GM21529 (cell line): ENCODE measurements at regions not wholly inside any gene's neighbourhood (a gene's known extent, or its start where the extent isn't known, plus 50 kb on each side); places are given as distances from the start of the nearest gene placed in this dataset.

Experiments
- ATAC-seq: cut with Tn5 transposase; IDR thresholded peaks from one replicate; pipeline ENCODE4 v1.9.1; 2021; ENCODE audit not compliant: unreplicated experiment

DNA sequence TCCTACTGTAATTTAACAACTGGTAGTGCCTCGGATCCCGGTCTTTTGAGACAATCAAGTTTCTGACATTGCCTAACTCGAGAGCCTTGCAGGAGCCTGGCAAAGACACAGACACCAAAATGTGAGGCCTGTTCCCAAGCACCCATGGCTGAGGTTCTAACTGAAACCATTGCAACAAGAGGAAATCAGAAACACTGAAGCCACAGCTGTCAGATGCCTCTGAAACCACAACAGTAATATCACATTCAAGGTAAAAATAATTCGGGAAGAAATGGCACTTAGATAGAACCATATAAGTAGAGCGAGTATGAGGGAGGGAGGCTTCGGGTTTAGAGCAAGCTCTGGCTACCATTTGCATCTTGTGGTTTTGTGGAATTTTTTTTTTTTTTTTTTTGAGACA, 285.9 kb downstream of the FBXO15 start:
- ATAC-seq: no peak

DNA sequence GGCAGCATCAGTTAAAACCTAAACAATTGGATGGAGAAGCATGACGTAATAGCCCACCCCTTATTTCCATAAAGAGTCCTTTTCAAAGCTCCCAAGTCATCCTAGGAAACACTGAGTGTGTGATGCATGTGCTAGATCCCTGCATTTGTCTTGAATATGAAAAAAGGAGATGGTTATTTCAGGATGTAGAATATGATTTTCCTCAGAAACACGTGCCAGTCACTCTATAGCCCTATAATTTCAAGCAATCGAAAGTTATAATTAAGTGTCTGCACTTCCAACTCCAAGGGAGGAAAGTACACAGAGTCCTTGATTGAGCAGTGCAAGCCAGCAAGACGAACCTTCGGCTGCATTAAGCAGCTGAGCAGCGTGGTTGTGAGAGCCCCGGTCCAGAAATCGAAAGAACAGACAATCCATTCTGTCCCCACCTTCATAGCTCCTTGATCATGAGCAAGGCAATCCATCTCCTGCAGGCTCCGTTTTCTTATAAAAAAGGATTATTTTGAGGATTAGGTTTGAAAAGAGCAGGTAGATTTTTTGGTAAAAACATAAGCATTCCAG, 287.7 kb downstream of the FBXO15 start:
- no peak for ATAC-seq

DNA sequence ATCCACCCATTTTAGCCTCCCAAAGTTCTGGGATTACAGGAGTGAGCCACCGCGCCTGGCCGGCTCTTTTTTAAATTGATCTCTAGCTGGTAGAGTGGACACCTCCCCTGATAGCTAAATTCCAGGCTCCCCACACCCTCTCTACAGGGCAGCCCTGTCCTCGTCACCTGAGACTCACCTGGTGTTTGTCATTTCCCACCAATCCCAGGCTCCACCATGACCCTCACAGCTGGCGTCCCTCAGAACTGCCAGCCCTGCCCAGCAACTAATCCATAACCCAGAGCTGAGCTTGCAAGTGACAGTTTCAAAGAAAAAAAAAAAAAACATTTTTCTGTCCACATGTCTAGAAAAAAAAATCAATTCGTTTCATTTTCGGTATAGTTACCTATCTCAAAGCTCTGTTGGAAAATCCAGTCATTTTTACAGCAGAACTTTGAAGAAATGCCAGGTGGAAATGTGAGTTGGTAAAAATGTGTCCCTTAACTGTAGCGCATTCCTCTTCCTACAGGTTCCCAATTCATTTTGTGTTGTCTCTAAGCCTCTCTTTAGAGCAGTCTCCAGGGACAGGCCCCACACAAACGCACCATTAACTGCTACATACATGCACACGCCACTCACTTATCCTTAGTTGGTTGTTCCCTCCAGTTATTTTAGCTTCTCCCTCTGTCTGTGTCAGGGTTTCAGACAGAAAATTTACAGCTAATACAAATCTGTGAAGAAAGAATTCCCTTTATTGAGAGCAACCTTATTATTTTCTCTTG, 294.7 kb downstream of the FBXO15 start:
- no peak for ATAC-seq

DNA sequence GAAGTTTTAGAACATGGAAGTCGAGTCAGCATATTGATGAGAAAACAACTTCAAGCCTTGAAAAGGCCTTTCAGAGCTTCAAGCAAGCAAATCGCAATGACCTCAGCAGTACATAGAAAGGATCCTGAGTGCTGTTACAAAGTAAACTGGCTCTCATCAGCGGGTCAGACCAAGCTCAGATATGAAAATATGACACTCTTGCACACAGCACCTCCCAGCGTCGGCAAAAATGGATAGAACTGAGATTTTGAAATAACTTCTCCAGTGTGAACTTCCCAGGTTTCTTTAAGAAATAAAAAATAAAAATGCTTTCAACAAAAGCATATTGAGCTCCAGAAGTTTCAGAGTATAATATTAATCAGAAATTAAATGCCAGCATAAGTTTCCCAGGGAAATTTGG, 296.9 kb downstream of the FBXO15 start:
- no peak for ATAC-seq

DNA sequence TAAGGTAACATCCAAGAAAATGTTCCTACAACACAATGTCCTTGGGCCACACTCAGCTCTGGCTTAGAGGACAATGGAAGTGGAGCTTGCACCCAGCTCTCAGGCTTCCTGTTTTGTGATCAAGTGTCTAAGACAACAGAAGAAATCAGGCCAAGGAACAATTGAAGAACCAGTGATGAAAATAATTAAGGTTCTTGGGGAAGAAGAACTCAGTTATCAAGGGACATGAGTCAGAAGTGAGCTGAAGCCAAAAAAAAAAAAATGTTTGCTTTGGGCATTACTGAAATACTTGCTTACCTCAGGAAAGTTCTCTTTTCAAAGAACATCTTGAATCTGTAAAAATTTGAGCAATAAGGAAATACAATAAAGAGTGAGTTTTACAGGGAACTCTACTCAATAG, 299.0 kb downstream of the FBXO15 start:
- no peak for ATAC-seq

DNA sequence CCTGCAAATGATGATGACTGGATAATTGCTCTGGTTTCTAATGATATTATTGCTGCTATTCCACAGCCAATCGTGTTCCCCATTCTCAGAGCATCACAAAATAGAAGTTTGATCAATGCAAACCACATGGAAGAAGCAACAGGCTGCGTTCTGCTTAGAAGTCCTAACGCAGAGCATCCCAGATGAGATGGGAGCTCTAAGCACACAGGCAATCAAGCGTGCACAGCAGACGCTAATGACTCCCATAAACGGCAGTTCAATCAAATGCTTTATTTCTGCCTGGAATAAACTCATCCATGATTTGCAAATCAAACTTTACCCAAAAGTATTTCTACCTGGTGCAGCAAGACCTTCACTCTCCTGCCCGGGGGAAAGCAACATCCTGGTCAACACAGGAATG, 304.2 kb downstream of the FBXO15 start:
- no peak for ATAC-seq

DNA sequence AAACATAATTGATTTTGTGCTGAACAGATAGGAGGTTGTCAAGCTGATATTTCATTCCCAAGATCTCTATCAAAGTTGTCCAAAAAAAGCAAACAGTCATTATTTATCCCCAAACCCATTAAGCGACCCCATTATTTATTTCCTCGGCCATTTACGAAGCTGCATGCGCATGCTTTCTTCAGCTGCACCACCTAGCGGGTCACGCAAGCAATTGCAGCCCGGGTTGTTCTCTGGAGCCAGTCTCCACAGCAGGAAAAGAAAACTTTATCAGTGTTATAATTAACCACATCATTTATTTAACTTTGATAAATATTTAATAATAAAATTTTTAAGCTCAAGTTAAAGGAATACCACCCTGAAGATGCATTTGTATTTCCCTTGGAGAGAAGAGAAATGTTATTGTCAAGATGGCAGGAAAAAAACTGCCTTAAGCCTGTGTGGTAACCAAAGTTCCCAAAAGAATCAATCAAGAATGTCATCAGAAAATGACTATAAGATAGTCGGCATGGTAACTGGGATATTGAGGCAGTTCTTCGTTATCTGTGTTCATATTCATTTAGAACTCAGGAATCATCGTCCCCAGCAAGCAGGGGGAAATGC, 304.7 kb downstream of the FBXO15 start:
- ATAC-seq: peak; percentile 88

DNA sequence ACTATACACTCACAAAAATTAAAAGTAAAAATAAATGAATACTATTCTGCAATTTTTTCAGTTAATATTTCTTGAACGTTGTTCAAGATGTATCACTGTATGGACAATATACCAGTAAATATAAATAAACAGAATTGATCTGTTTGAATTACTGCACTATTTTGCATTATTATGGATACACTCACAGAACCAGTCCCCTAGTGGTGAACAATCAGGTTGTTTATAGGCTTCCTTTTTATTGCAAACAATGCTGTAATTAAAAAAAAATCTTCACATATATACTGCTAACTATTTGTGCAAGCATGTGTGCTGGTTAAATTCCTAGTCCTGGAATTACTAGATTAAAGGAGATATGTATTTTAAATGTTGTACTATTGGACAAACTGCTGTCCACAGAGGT, 306.0 kb downstream of the FBXO15 start:
- ATAC-seq: no peak

DNA sequence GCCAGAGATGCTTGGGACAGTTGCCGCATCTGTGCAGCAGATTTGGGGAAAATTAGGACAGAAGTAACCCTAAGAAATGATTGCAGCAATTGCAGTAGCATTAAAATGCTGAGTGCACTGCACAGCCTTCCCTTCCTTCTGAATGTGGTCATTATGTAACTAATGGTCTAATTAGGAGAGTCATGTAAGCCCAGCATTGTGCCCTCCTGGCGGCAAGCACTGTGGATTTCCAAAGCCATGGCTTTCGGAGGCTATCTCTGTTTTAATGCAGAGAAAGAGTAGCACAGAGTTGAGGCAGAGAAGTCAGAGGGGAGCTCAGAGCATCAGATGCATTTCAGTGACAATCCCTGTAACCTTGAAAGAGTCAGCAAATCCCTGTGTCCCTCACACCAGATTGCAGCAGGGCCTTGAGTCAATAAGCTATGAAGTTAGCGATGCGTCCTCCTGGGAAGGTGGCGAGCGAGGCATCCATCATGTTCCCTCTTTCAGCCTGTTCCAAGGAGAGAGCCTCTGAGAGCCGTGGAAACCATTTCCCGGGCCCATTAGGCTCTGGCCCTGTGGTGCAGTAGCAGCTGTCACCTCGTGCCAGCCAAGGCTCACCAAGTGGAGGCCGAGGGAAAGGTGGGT, 307.2 kb downstream of the FBXO15 start:
- ATAC-seq: no peak

DNA sequence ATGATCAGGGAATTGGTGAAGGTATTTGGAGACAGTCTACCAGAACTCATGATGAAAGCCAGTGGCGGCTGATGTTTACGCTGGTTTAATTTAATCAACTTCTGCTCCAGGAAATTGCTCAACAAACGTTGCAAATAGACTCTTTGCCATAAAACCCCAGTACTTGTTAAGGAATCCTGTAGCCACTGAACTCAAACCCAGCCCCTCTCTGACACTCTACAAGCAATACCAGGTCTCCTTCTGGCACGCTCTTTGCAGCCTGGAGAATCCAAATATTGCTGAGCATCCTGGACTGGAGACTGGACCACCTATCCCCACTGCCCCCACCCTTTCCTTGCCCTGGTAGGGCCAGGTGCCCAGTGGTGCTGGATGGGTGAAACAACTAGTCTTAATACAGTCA, 308.2 kb downstream of the FBXO15 start:
- no peak for ATAC-seq

DNA sequence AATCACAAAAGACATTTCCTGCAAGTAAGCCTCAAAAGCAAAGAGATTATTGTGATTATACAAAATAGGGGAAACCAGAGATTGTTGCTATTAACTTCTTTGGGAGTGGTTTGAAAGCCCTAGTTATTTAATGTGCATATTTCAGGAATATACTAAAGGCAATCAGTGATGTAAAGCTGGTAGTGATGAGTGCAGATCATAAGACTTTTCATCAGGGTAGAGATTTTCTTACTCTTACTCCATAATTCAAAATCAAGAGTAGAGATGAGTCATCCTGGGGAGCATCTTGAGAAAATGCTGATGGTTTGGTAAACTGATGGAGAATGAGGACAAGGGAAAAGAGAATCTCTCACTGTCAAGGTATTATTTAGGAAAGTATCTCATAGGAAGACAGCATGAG, 309.5 kb downstream of the FBXO15 start:
- ATAC-seq: no peak

DNA sequence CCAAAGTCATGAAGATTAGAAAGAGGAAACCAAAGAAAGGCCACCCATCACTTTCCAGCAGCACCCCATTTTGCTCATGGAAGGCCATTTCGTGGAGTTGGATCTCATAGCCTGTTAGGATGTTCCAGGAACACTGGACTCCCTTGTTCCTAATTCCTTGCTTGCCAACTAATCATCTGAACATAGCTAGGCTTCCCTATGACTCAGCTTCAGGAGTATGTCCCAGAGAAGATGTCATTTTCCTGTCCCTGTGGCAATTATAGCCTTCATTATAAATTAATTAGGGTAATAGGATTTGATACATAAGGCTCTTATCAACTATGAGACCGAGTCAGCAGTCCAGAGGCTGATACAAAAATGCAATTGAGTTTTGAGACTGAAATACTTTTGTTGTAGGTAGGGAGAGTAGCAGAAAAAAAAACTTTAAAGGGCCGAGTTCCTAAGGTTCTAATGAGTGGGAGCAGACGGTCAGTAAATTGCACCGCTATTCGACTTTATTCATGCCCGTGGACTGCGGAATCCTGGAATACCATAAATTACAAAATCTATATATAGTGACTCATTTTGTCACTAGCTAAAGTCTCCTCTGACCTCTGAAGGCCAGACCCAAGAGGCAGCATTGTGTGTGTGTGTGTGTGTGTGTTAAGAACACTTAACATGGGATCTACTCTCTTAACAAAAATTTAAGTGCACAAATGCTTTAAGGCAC, 311.8 kb downstream of the FBXO15 start:
- no peak for ATAC-seq

DNA sequence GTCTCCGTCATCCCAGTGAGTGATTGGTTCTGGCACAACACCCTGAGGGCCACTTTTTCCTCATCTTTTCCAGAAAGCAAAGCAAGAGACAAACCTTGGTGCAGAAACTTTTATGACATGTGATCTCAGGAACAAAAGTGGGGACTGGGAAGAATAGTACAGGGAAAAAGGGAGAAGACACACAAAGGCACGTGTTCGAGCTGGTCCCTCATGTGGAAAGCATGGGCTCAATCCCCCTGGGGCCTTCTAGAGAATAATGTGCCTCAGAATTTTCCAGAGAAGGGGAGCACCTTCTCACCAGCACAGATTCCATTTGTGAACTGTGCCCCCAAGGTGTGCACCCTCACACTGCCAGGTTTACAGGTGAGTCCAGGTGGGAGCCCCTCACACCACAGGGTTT, 312.6 kb downstream of the FBXO15 start:
- ATAC-seq: no peak

DNA sequence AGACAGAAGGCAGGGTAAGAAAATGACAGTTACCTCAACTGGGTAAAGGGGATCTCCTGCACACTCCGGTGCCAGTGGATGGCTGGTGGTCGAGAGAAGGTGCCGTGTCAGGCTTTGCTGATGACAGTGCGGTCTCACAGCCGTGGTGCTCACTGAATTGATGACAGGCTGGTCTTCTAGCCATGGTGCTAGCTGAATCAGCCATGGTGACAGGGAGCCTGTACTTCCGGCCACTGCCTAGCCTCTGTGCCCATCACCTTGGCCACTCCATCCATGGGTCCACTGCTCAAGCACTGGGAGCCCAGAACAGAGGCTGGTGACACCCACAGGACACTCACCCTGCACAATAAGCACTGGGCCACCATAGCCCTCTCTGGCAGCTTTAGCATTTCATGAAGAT, 315.9 kb downstream of the FBXO15 start:
- ATAC-seq: no peak

DNA sequence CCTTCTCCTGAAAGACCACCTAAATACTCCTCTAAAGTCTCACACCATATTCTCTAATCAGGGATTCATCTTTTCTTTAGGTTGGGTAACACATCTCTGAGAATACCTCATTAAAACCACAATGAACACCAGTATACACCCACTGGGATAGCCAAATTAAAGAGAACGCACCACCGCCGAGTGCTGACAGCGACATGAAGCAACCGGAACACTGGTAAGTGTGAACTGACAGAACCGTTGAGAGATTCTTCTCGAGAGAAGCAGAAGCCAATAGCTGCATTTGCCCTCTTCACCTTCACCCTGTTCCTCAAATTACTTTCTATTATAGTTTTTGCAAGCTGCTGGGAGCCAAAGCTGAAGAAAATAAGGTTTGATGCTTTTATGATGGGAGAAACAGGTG, 318.5 kb downstream of the FBXO15 start:
- ATAC-seq: no peak

DNA sequence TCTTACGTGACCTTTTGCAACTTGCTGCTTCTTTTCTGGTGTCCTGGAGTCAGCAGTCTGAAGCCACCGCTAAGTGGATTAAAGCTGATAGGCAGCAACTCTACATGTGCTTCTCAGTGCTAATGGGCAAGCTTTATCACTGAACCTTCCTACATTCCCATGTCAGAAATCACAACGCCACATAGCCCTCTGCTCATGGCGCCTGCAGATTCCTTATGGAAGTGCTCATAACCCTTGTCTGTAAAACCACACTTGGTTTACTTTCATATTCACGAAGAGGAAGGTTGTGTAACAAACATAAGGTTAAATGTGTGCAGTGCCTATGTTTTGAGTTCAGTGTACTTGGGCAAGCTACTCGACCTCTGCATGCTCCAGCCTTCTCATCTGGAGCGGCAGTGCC, 319.8 kb downstream of the FBXO15 start:
- ATAC-seq: no peak

DNA sequence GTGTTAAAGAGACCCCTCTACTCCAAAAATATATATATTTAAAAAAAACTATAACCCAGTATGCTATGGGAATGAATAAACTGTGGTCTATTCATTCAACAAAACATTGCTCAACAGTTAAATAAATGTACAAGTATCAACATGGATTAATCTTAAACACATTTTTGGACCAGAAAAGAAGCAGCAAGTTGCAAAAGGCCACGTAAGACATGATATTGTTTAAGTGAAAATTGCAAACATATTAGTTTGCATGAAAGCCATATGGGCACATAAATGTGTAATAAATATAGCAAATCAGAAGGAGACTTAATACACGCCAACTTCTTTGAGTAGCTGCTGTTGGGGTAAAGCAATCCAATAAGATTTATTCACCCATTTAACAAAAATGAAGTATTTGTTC, 321.5 kb downstream of the FBXO15 start:
- no peak for ATAC-seq

DNA sequence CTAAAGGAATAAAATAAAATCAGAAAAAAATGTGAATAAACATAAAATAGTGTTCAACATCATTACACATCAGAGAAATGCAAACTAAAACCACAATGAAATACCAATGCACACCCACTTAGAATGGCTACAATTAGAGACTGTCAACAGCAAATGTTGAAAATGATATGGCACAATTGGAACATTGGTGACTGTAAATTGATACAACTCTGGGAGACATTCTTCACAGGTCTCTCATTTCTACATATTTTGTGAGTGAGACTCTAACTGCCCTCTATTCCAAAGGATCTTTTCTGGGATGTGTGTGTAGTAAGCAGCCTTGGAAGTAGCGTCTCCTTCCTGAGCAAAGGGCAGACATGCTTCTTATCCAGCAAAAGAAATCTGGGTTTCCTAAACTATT, 323.0 kb downstream of the FBXO15 start:
- ATAC-seq: no peak

DNA sequence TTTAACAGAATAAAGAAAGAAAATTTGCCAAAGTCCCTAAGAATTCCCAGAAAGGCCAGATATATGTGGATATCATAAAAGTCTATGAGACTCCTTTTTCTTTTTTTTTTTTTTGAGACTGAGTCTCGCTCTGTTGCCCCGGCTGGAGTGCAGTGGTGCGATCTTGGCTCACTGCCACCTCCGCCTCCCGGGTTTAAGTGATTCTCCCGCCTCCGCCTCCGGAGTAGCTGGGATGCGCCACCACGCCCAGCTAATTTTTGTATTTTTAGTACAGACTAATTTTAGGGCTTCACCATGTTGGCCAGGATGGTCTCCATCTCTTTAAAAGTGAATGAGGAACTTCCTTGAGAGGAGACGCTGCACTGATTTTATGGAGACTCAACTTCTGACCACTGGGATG, 335.2 kb downstream of the FBXO15 start:
- ATAC-seq: no peak

DNA sequence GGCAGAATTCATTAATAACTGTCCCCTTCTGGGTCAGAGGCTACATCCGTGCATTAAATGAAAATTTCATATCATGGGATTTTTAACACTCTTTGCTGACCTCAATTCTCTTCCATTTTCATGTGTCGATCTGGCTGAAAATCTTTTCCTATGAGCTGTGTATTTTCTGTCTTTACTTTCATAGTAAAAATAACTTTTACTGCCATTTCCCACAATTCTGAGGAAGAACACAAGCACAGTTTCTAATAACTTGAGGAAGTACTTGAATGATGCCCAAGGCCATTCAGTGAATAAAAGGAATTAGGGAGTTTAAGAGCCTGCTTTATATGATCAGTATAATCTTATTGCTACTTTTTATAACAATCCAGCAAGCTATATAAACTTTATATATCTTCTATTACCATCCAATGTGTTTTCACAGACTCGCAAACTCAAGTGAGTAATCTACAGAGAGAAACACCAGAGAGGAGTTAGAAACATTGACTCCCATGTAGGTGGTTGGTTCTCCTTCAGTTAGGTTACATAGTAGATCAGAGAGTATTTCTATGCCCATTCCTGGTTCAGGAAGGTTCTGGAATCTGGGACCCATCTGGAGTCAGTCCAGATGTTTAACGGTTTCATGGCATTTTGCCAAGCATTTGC, 340.0 kb downstream of the FBXO15 start:
- no peak for ATAC-seq

DNA sequence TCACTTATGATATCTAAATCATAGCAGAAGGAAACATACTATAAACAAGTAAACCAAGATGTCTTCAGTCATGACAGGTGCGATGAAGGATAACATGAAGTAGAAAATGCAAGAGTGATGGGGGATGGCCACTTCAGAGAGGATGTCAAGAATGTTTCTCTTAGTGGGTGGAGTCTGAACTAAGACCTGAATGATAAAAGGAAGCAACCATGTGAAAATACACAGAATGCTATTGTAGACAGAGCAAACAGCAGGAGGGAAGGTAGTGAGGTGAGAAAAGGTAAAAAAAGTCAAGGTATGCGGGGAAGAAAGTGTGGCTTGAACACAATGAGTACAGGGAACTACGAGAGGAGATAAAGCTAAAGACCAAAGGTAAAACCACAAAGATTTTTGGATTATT, 341.6 kb downstream of the FBXO15 start:
- ATAC-seq: no peak
